Esophagus (tissue), 2 donors: ENCODE measurements at regions not wholly inside any gene's neighbourhood (a gene's known extent, or its start where the extent isn't known, plus 50 kb on each side); places are given as distances from the start of the nearest gene placed in this dataset.

Experiments used
- H3K27ac ChIP-seq, 2 donors: one replicate each; pipeline ENCODE4 v1.5.1; 2013; ENCODE audit warnings: low read depth in 2 of 2, mild to moderate bottlenecking in 2 of 2, inconsistent platforms in 1 of 2, low read length in 1 of 2, moderate library complexity in 1 of 2
- H3K27me3 ChIP-seq, 2 donors: one replicate each; pipeline ENCODE4 v1.6.1; 2013; ENCODE audit warnings: low read length in 2 of 2, control low read depth in 1 of 2, mild to moderate bottlenecking in 1 of 2; ENCODE audit not compliant: insufficient read depth in 2 of 2, control insufficient read depth in 1 of 2
- H3K36me3 ChIP-seq, 2 donors: one replicate each; pipeline ENCODE4 v1.6.1; 2013; ENCODE audit warnings: low read length in 1 of 2; ENCODE audit not compliant: control insufficient read depth in 2 of 2, insufficient read depth in 2 of 2
- H3K4me1 ChIP-seq, 2 donors: one replicate each; pipeline ENCODE4 v1.6.1; 2013; ENCODE audit warnings: low read length in 1 of 2; ENCODE audit not compliant: control insufficient read depth in 2 of 2, insufficient read depth in 2 of 2
- H3K4me3 ChIP-seq, 2 donors: one replicate each; pipeline ENCODE4 v1.5.1; 2013; ENCODE audit warnings: low read length in 2 of 2, mild to moderate bottlenecking in 2 of 2, low read depth in 1 of 2, moderate library complexity in 1 of 2
- H3K9me3 ChIP-seq, 2 donors: one replicate each; pipeline ENCODE4 v1.6.1; 2013; ENCODE audit warnings: mild to moderate bottlenecking in 2 of 2, low read depth in 1 of 2, low read length in 1 of 2, moderate library complexity in 1 of 2; ENCODE audit not compliant: control insufficient read depth in 2 of 2, insufficient read depth in 1 of 2
- whole genome bisulfite sequencing, 2 donors: extraction: QIAGEN DNeasy Blood & Tissue Kit; methylation state at CpG; one replicate each; pipeline ENCODE4 v1.1.7; 2013; 5-methylcytosine and 5-hydroxymethylcytosine counted together
- donor health status: healthy with polysubstance abuse.
- donor health status: Bipolar disorder and iron deficiency.

- Histone ChIP-seq H3K4me1 (no peaks in the 10 kb centered on the region), H3K36me3 (no peaks in the 10 kb centered on the region), H3K4me3 (no peak overlapping the region), H3K9me3 (no peaks in the 10 kb centered on the region), H3K27me3 (no peaks in the 10 kb centered on the region), H3K27ac (no peak overlapping the region)
- WGBS, 2 donors, result 73 to 80% methylated on average over 6 of the region's 6 CpGs
These were observed 314.9 kb downstream of the COG6 start for GRCh38 chr13:39970177-39970846.

GRCh38 chr13:39971526-39971925 lies 316.1 kb downstream of the COG6 start:
- no peak overlapping the region for H3K4me3 ChIP-seq
- no peaks in the 10 kb centered on the region for H3K4me1 ChIP-seq
- H3K27ac ChIP-seq, result no peak overlapping the region
- H3K27me3 ChIP-seq, result no peaks in the 10 kb centered on the region
- no peaks in the 10 kb centered on the region for H3K9me3 ChIP-seq
- no peaks in the 10 kb centered on the region for H3K36me3 ChIP-seq
- WGBS, 2 donors, result 86 to 92% methylated on average over 3 of the region's 3 CpGs

- H3K4me3 ChIP-seq, result no peak overlapping the region
- no peaks in the 10 kb centered on the region for H3K9me3 ChIP-seq
- H3K27me3 ChIP-seq, result no peaks in the 10 kb centered on the region
- no peaks in the 10 kb centered on the region for H3K4me1 ChIP-seq
- H3K27ac ChIP-seq, result no peak overlapping the region
- WGBS, 2 donors, result 44 to 66% methylated on average over 6 of the region's 6 CpGs
- H3K36me3 ChIP-seq, result no peaks in the 10 kb centered on the region
These were observed 321.0 kb downstream of the COG6 start for GRCh38 chr13:39976481-39976880.

GRCh38 chr13:39981056-39981455 lies 325.6 kb downstream of the COG6 start:
- Histone ChIP-seq H3K4me3 (no peak overlapping the region), H3K4me1 (peaks cover 0 to 8% of the 10 kb centered on the region in 2 donors), H3K27ac (no peak overlapping the region), H3K27me3 (no peaks in the 10 kb centered on the region), H3K36me3 (no peaks in the 10 kb centered on the region), H3K9me3 (no peaks in the 10 kb centered on the region)

GRCh38 chr13:39982745-39983144 lies 327.3 kb downstream of the COG6 start:
- no peaks in the 10 kb centered on the region for H3K9me3 ChIP-seq
- H3K4me3 ChIP-seq, result no peak overlapping the region
- no peaks in the 10 kb centered on the region for H3K36me3 ChIP-seq
- H3K4me1 ChIP-seq, result peaks cover 0 to 8% of the 10 kb centered on the region in 2 donors
- H3K27ac ChIP-seq, result peak overlapping the region in 1 of 2 donors; percentile 15
- no peaks in the 10 kb centered on the region for H3K27me3 ChIP-seq
- 47 to 63% methylated on average over 4 of the region's 4 CpGs for WGBS, 2 donors

GRCh38 chr13:39985071-39985470 lies 329.6 kb downstream of the COG6 start:
- H3K4me1 ChIP-seq, result peaks cover 0 to 8% of the 10 kb centered on the region in 2 donors
- H3K36me3 ChIP-seq, result no peaks in the 10 kb centered on the region
- no peak overlapping the region for H3K4me3 ChIP-seq
- H3K27ac ChIP-seq, result no peak overlapping the region
- no peaks in the 10 kb centered on the region for H3K9me3 ChIP-seq
- H3K27me3 ChIP-seq, result no peaks in the 10 kb centered on the region
- WGBS, 2 donors, result 88 to 93% methylated on average over 4 of the region's 4 CpGs

GRCh38 chr13:39988351-39988750 lies 332.9 kb downstream of the COG6 start:
- no peaks in the 10 kb centered on the region for H3K36me3 ChIP-seq
- no peaks in the 10 kb centered on the region for H3K9me3 ChIP-seq
- WGBS, 2 donors, result 89 to 92% methylated on average over 6 of the region's 6 CpGs
- no peak overlapping the region for H3K4me3 ChIP-seq
- H3K27me3 ChIP-seq, result no peaks in the 10 kb centered on the region
- no peaks in the 10 kb centered on the region for H3K4me1 ChIP-seq
- H3K27ac ChIP-seq, result no peak overlapping the region

GRCh38 chr13:39998166-39998565 lies 342.7 kb downstream of the COG6 start:
- no peaks in the 10 kb centered on the region for H3K27me3 ChIP-seq
- H3K4me3 ChIP-seq, result no peak overlapping the region
- H3K9me3 ChIP-seq, result peaks cover 0 to 2% of the 10 kb centered on the region in 2 donors
- no peaks in the 10 kb centered on the region for H3K36me3 ChIP-seq
- 80 to 89% methylated on average over 6 of the region's 6 CpGs for WGBS, 2 donors
- H3K4me1 ChIP-seq, result no peaks in the 10 kb centered on the region
- no peak overlapping the region for H3K27ac ChIP-seq

GRCh38 chr13:40002016-40002415 lies 346.6 kb downstream of the COG6 start:
- Histone ChIP-seq H3K4me3 (no peak overlapping the region), H3K4me1 (no peaks in the 10 kb centered on the region), H3K36me3 (no peaks in the 10 kb centered on the region), H3K27me3 (no peaks in the 10 kb centered on the region), H3K27ac (no peak overlapping the region), H3K9me3 (peaks cover 0 to 2% of the 10 kb centered on the region in 2 donors)
- WGBS, 2 donors, result 72 to 83% methylated on average over 5 of the region's 5 CpGs

- Histone ChIP-seq H3K4me1 (no peaks in the 10 kb centered on the region), H3K4me3 (no peak overlapping the region), H3K27me3 (no peaks in the 10 kb centered on the region), H3K27ac (no peak overlapping the region), H3K9me3 (no peaks in the 10 kb centered on the region), H3K36me3 (no peaks in the 10 kb centered on the region)
- 77 to 80% methylated on average over 2 of the region's 2 CpGs for WGBS, 2 donors
These were observed 358.1 kb downstream of the COG6 start for GRCh38 chr13:40013554-40013953.
